Parathyroid adenoma (tissue), 2 donors: ENCODE measurements at regions not wholly inside any gene's neighbourhood (a gene's known extent, or its start where the extent isn't known, plus 50 kb on each side); places are given as distances from the start of the nearest gene placed in this dataset.
A peak's percentile ranks its signal among the peaks of the same experiment; 100 is the strongest.

Experiments
- H2AFZ ChIP-seq: fragments of 300-600 bp; sonication (generic); one replicate; pipeline ENCODE4 v1.7.0; 2017; ENCODE audit warnings: antibody characterized with exemption, mild to moderate bottlenecking
- H3K27ac ChIP-seq: fragments of 300-600 bp; sonication (generic); one replicate; pipeline ENCODE4 v1.7.0; 2017
- H3K27me3 ChIP-seq: fragments of 300-600 bp; sonication (generic); one replicate; pipeline ENCODE4 v1.7.0; 2017; ENCODE audit warnings: low read length; ENCODE audit not compliant: control insufficient read depth, insufficient read depth
- H3K36me3 ChIP-seq: fragments of 300-600 bp; sonication (generic); one replicate; pipeline ENCODE4 v1.7.0; 2017; ENCODE audit warnings: low read length; ENCODE audit not compliant: control insufficient read depth, insufficient read depth
- H3K4me1 ChIP-seq: fragments of 300-600 bp; sonication (generic); one replicate; pipeline ENCODE4 v1.7.0; 2017; ENCODE audit warnings: control low read depth
- H3K4me2 ChIP-seq: fragments of 300-600 bp; sonication (generic); one replicate; pipeline ENCODE4 v1.7.0; 2017; ENCODE audit warnings: low read length
- H3K4me3 ChIP-seq: fragments of 300-600 bp; sonication (generic); one replicate; pipeline ENCODE4 v1.7.0; 2017; ENCODE audit warnings: low read depth, low read length
- H3K79me2 ChIP-seq: fragments of 300-600 bp; sonication (generic); one replicate; pipeline ENCODE4 v1.7.0; 2017; ENCODE audit warnings: control low read depth
- H3K9ac ChIP-seq: fragments of 300-600 bp; sonication (generic); one replicate; pipeline ENCODE4 v1.7.0; 2017; ENCODE audit warnings: mild to moderate bottlenecking
- H3K9me3 ChIP-seq: fragments of 300-600 bp; sonication (generic); one replicate; pipeline ENCODE4 v1.7.0; 2017; ENCODE audit warnings: low read length; ENCODE audit not compliant: control insufficient read depth
- CTCF ChIP-seq: fragments of 300-600 bp; sonication (generic); IDR thresholded peaks from one replicate; pipeline ENCODE4 v1.7.0; 2017; ENCODE audit warnings: antibody characterized with exemption, mild to moderate bottlenecking
- donor health status: primary hyperparathyroidism.

GRCh38 chr12:22851532-22851931 lies 226.6 kb downstream of the ETNK1 start:
- H2AFZ ChIP-seq, result no peak overlapping the region

GRCh38 chr12:22855456-22855855 lies 230.5 kb downstream of the ETNK1 start:
- H3K79me2 ChIP-seq, result no peaks in the 10 kb centered on the region
- TF ChIP-seq CTCF, result no peak
- no peaks in the 10 kb centered on the region for H3K4me1 ChIP-seq
- no peak overlapping the region for H3K27ac ChIP-seq
- no peaks in the 10 kb centered on the region for H3K9me3 ChIP-seq
- H3K36me3 ChIP-seq, result no peaks in the 10 kb centered on the region
- no peak overlapping the region for H2AFZ ChIP-seq
- H3K9ac ChIP-seq, result no peak overlapping the region
- no peak overlapping the region for H3K4me2 ChIP-seq
- H3K4me3 ChIP-seq, result no peak overlapping the region
- H3K27me3 ChIP-seq, result no peaks in the 10 kb centered on the region

More at GRCh38 chr12:22851532-22851931, 226.6 kb downstream of the ETNK1 start:
- Histone ChIP-seq H3K9ac (no peak overlapping the region), H3K36me3 (no peaks in the 10 kb centered on the region), H3K9me3 (no peaks in the 10 kb centered on the region), H3K4me2 (no peak overlapping the region), H3K79me2 (no peaks in the 10 kb centered on the region), H3K4me3 (no peak overlapping the region), H3K4me1 (no peaks in the 10 kb centered on the region), H3K27me3 (no peaks in the 10 kb centered on the region), H3K27ac (no peak overlapping the region)
- TF ChIP-seq CTCF, result no peak

- Histone ChIP-seq H3K9me3 (no peaks in the 10 kb centered on the region), H2AFZ (no peak overlapping the region), H3K36me3 (no peaks in the 10 kb centered on the region), H3K4me3 (no peak overlapping the region), H3K4me1 (no peaks in the 10 kb centered on the region), H3K27me3 (no peaks in the 10 kb centered on the region), H3K9ac (no peak overlapping the region), H3K79me2 (no peaks in the 10 kb centered on the region), H3K4me2 (no peak overlapping the region), H3K27ac (no peak overlapping the region)
- peak; percentile 55 for TF ChIP-seq CTCF
These were observed 231.2 kb downstream of the ETNK1 start for GRCh38 chr12:22856178-22856577.

GRCh38 chr12:22858849-22859570 lies 234.0 kb downstream of the ETNK1 start:
- no peak overlapping the region for H2AFZ ChIP-seq
- H3K9ac ChIP-seq, result no peak overlapping the region
- H3K4me1 ChIP-seq, result no peaks in the 10 kb centered on the region
- H3K4me3 ChIP-seq, result no peak overlapping the region
- H3K9me3 ChIP-seq, result no peaks in the 10 kb centered on the region
- H3K79me2 ChIP-seq, result no peaks in the 10 kb centered on the region
- TF ChIP-seq CTCF, result no peak
- H3K36me3 ChIP-seq, result no peaks in the 10 kb centered on the region
- no peak overlapping the region for H3K4me2 ChIP-seq
- no peak overlapping the region for H3K27ac ChIP-seq
- H3K27me3 ChIP-seq, result no peaks in the 10 kb centered on the region

GRCh38 chr12:22860926-22861325 lies 236.0 kb downstream of the ETNK1 start:
- Histone ChIP-seq H3K9ac (no peak overlapping the region), H3K79me2 (no peaks in the 10 kb centered on the region), H3K27me3 (no peaks in the 10 kb centered on the region), H3K36me3 (no peaks in the 10 kb centered on the region), H3K4me2 (no peak overlapping the region), H3K4me1 (no peaks in the 10 kb centered on the region), H2AFZ (no peak overlapping the region), H3K27ac (no peak overlapping the region), H3K4me3 (no peak overlapping the region), H3K9me3 (no peaks in the 10 kb centered on the region)
- no peak for TF ChIP-seq CTCF
